ENCODE measurements at regions not wholly inside any gene's neighbourhood (a gene's known extent, or its start where the extent isn't known, plus 50 kb on each side); places are given as distances from the start of the nearest gene placed in this dataset.
A peak's percentile ranks its signal among the peaks of the same experiment; 100 is the strongest.

DNA sequence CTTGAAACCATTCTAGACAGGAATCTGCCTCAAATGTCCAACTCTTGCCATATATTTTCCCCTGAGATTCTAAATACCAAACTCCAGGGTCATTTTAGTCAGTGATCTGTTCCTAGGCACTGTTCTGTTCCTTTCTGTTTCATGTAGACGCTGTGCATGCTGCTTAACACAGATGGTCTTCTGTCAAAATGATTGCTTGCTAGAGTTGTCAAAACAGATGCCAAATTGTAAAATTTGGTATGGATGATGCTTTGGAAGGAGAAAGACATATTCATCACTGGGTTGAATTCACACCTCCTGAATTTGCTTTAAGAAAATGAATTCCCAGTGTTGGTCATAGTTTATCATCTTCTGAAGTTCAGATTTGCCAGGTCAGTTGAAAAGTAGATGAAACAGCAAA is 425.9 kb downstream of the ETS1 start:
- Histone ChIP-seq H3K36me3 (no peaks in the 10 kb centered on the region), H3K9me3 (no peaks in the 10 kb centered on the region), H3K4me3 (no peak overlapping the region), H3K27me3 (no peaks in the 10 kb centered on the region), H3K27ac (no peak overlapping the region), H3K4me1 (peaks cover 0 to 27% of the 10 kb centered on the region in 2 donors)
- ATAC-seq (no peak), DNase-seq (no peak)
- intact Hi-C loops (cut with DNase I), result no loop called here
- TF ChIP-seq, protein P1, sequence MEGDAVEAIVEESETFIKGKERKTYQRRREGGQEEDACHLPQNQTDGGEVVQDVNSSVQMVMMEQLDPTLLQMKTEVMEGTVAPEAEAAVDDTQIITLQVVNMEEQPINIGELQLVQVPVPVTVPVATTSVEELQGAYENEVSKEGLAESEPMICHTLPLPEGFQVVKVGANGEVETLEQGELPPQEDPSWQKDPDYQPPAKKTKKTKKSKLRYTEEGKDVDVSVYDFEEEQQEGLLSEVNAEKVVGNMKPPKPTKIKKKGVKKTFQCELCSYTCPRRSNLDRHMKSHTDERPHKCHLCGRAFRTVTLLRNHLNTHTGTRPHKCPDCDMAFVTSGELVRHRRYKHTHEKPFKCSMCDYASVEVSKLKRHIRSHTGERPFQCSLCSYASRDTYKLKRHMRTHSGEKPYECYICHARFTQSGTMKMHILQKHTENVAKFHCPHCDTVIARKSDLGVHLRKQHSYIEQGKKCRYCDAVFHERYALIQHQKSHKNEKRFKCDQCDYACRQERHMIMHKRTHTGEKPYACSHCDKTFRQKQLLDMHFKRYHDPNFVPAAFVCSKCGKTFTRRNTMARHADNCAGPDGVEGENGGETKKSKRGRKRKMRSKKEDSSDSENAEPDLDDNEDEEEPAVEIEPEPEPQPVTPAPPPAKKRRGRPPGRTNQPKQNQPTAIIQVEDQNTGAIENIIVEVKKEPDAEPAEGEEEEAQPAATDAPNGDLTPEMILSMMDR (IDR thresholded peaks at IDR 0.05), result no peak

GRCh38 chr11:128158860-128159259 is 428.5 kb downstream of the ETS1 start:
- Histone ChIP-seq H3K4me3 (no peak overlapping the region), H3K27ac (no peak overlapping the region), H3K36me3 (no peaks in the 10 kb centered on the region), H3K4me1 (peaks cover 0 to 18% of the 10 kb centered on the region in 2 donors), H3K9me3 (no peaks in the 10 kb centered on the region), H3K27me3 (no peaks in the 10 kb centered on the region)
- ATAC-seq (no peak), DNase-seq (no peak)
- TF ChIP-seq, protein P1 (IDR thresholded peaks at IDR 0.05), result no peak
- intact Hi-C loops (cut with DNase I), result loop anchor here in 1 of 2 donors (10.0 kb wide), 1 partner anchor 124 kb away; no protein-coding TSS in a partner anchor

GRCh38 chr11:128157423-128158298 is 429.7 kb downstream of the ETS1 start:
- Histone ChIP-seq H3K27ac (no peak overlapping the region), H3K4me1 (peaks cover 0 to 14% of the 10 kb centered on the region in 2 donors), H3K4me3 (no peak overlapping the region), H3K36me3 (no peaks in the 10 kb centered on the region), H3K27me3 (no peaks in the 10 kb centered on the region), H3K9me3 (no peaks in the 10 kb centered on the region)
- TF ChIP-seq, protein P1 (IDR thresholded peaks at IDR 0.05), result peak; percentile 78 to 81
- intact Hi-C loops (cut with DNase I), result loop anchor here in 1 of 2 donors (10.0 kb wide), 1 partner anchor 123 kb away; no protein-coding TSS in a partner anchor
- DNase-seq (peak in 2 of 4 donors; percentile 56 to 73), ATAC-seq (peak; percentile 97)

GRCh38 chr11:128156486-128156885 is 430.9 kb downstream of the ETS1 start:
- Histone ChIP-seq H3K27me3 (no peaks in the 10 kb centered on the region), H3K4me3 (no peak overlapping the region), H3K36me3 (no peaks in the 10 kb centered on the region), H3K9me3 (no peaks in the 10 kb centered on the region), H3K27ac (no peak overlapping the region), H3K4me1 (peaks cover 0 to 13% of the 10 kb centered on the region in 2 donors)
- no peak for DNase-seq
- no peak for ATAC-seq
- intact Hi-C loops (cut with DNase I), result loop anchor here in 1 of 2 donors (10.0 kb wide), 1 partner anchor 122 kb away; no protein-coding TSS in a partner anchor
- TF ChIP-seq, protein P1 (IDR thresholded peaks at IDR 0.05), result no peak

GRCh38 chr11:128155590-128155989 is 431.8 kb downstream of the ETS1 start:
- Histone ChIP-seq H3K36me3 (no peaks in the 10 kb centered on the region), H3K4me3 (no peak overlapping the region), H3K9me3 (no peaks in the 10 kb centered on the region), H3K27ac (no peak overlapping the region), H3K4me1 (peaks cover 0 to 11% of the 10 kb centered on the region in 2 donors), H3K27me3 (no peaks in the 10 kb centered on the region)
- TF ChIP-seq, protein P1 (IDR thresholded peaks at IDR 0.05), result no peak
- no peak for ATAC-seq
- intact Hi-C loops (cut with DNase I), result loop anchor here in 1 of 2 donors (10.0 kb wide), 1 partner anchor 121 kb away; no protein-coding TSS in a partner anchor
- DNase-seq, result no peak
